Left ventricle myocardium inferior (tissue), 1 donor: ENCODE measurements at regions not wholly inside any gene's neighbourhood (a gene's known extent, or its start where the extent isn't known, plus 50 kb on each side); places are given as distances from the start of the nearest gene placed in this dataset.

Experiments
- DNase-seq: peaks from one replicate; pipeline ENCODE4 v3.0.0-alpha.2; 2020
- H3K27ac ChIP-seq: fragments of 200-600 bp; replicated peaks from 2 replicates; pipeline ENCODE4 v1.8.0; 2021
- H3K27me3 ChIP-seq: fragments of 200-600 bp; 2 replicates; pipeline ENCODE4 v1.8.0; 2021; ENCODE audit warnings: low read depth
- H3K36me3 ChIP-seq: fragments of 200-600 bp; 2 replicates; pipeline ENCODE4 v1.8.0; 2021
- H3K4me1 ChIP-seq: fragments of 200-600 bp; 2 replicates; pipeline ENCODE4 v1.8.0; 2021
- H3K4me3 ChIP-seq: fragments of 200-600 bp; 2 replicates; pipeline ENCODE4 v1.8.0; 2021; ENCODE audit warnings: mild to moderate bottlenecking, moderate library complexity
- H3K9me3 ChIP-seq: fragments of 200-600 bp; replicated peaks from 2 replicates; pipeline ENCODE4 v1.8.0; 2021
- CTCF ChIP-seq: fragments of 200-600 bp; IDR thresholded peaks from 2 replicates; pipeline ENCODE4 v1.8.0; 2021; ENCODE audit warnings: antibody characterized with exemption, mild to moderate bottlenecking, borderline replicate concordance
- intact Hi-C: fragments of 100-400 bp; cut with micrococcal nuclease; formaldehyde crosslinking; loops from one replicate; pipeline ENCODE4 v1.11.0; 2022
- donor health status: DM: no; HTN: yes; CAD: no; lungs with severe emphysema.

- H3K27ac ChIP-seq, result no peak overlapping the region
- H3K4me3 ChIP-seq, result no peak overlapping the region
- TF ChIP-seq CTCF, result no peak
- H3K9me3 ChIP-seq, result no peaks in the 10 kb centered on the region
- no peaks in the 10 kb centered on the region for H3K36me3 ChIP-seq
- intact Hi-C loops, result no loop called here
- DNase-seq, result no peak
- H3K27me3 ChIP-seq, result no peaks in the 10 kb centered on the region
- H3K4me1 ChIP-seq, result peaks cover 6% of the 10 kb centered on the region
These were observed 188.7 kb downstream of the GADD45G start for GRCh38 chr9:89793551-89793950.

GRCh38 chr9:89794918-89795317 is 190.1 kb downstream of the GADD45G start:
- Histone ChIP-seq H3K27me3 (no peaks in the 10 kb centered on the region), H3K9me3 (no peaks in the 10 kb centered on the region), H3K4me3 (no peak overlapping the region), H3K27ac (no peak overlapping the region), H3K4me1 (peaks cover 6% of the 10 kb centered on the region), H3K36me3 (no peaks in the 10 kb centered on the region)
- intact Hi-C loops, result no loop called here
- TF ChIP-seq CTCF, result no peak
- DNase-seq, result no peak

GRCh38 chr9:89795538-89796195 is 190.9 kb downstream of the GADD45G start:
- Histone ChIP-seq H3K27ac (no peak overlapping the region), H3K4me3 (no peak overlapping the region), H3K4me1 (peaks cover 6% of the 10 kb centered on the region), H3K36me3 (no peaks in the 10 kb centered on the region), H3K9me3 (no peaks in the 10 kb centered on the region), H3K27me3 (no peaks in the 10 kb centered on the region)
- no peak for TF ChIP-seq CTCF
- intact Hi-C loops, result no loop called here
- DNase-seq, result no peak

GRCh38 chr9:89796606-89797005 is 191.8 kb downstream of the GADD45G start:
- H3K4me1 ChIP-seq, result peaks cover 11% of the 10 kb centered on the region
- no peak for DNase-seq
- no peaks in the 10 kb centered on the region for H3K27me3 ChIP-seq
- H3K4me3 ChIP-seq, result no peak overlapping the region
- intact Hi-C loops, result no loop called here
- no peaks in the 10 kb centered on the region for H3K9me3 ChIP-seq
- no peaks in the 10 kb centered on the region for H3K36me3 ChIP-seq
- no peak for TF ChIP-seq CTCF
- H3K27ac ChIP-seq, result no peak overlapping the region

GRCh38 chr9:89797255-89797654 is 192.4 kb downstream of the GADD45G start:
- DNase-seq, result no peak
- TF ChIP-seq CTCF, result no peak
- no peaks in the 10 kb centered on the region for H3K36me3 ChIP-seq
- no peaks in the 10 kb centered on the region for H3K27me3 ChIP-seq
- H3K27ac ChIP-seq, result no peak overlapping the region
- H3K4me1 ChIP-seq, result peaks cover 17% of the 10 kb centered on the region
- H3K9me3 ChIP-seq, result no peaks in the 10 kb centered on the region
- H3K4me3 ChIP-seq, result no peak overlapping the region
- intact Hi-C loops, result no loop called here
